GM12878 (cell line): ENCODE measurements at regions not wholly inside any gene's neighbourhood (a gene's known extent, or its start where the extent isn't known, plus 50 kb on each side); places are given as distances from the start of the nearest gene placed in this dataset.

Source experiments
- ATAC-seq: fragments of 200-7000 bp; cut with Tn5 transposase; 3 replicates; pipeline ENCODE4 v1.9.1; 2020; ENCODE audit warnings: mild to moderate bottlenecking, moderate library complexity
- BruUV-seq: library from RNA; stranded (reverse); fragments of 400-500 nt; replicated peaks from 2 replicates; lab custom pipeline; 2021; lab: Mats Ljungman, UMichigan
- CTCF ChIA-PET: fragments of 300-600 bp; sonication (Branson Sonifier 250); formaldehyde crosslinking; extraction: SDS; loops from one replicate; lab custom pipeline; 2021; ENCODE audit warnings: inconsistent platforms; lab: Yijun Ruan, JAX
- POLR2A ChIA-PET: fragments of 350-600 bp; formaldehyde crosslinking; extraction: SDS; loops from one replicate; lab custom pipeline; 2021; ENCODE audit warnings: inconsistent platforms; lab: Charles Lee
- RAD21 ChIA-PET: fragments of 300-600 bp; sonication (Branson Sonifier 250); formaldehyde crosslinking; loops from one replicate; lab custom pipeline; 2023; ENCODE audit warnings: antibody characterized with exemption; ENCODE audit not compliant: unreplicated experiment; lab: Charles Lee
- SMC1A ChIA-PET: fragments of 300-600 bp; sonication (Branson Sonifier 250); formaldehyde crosslinking; loops from one replicate; lab custom pipeline; 2023; ENCODE audit not compliant: unreplicated experiment, uncharacterized antibody; lab: Charles Lee
- DNase-seq: peaks from one replicate; pipeline ENCODE4 v3.0.0-alpha.2; 2011; ENCODE audit warnings: low read depth, low spot score
- FAIRE-seq: peaks from 3 replicates; lab custom pipeline; 2011; peaks lifted over from hg19 to GRCh38; lab: Jason Lieb, UNC
- H2AFZ ChIP-seq: 2 replicates; pipeline ENCODE4 v1.6.0; 2011; ENCODE audit warnings: low read depth, low read length, control low read depth; ENCODE audit not compliant: control insufficient read depth
- H3K27ac ChIP-seq: 2 replicates; pipeline ENCODE4 v1.5.1; 2011; ENCODE audit warnings: control low read depth; ENCODE audit not compliant: control insufficient read depth, insufficient read depth
- H3K27me3 ChIP-seq, 2 experiments: replicated peaks in 1 of 2; 2 replicates each; pipeline versions ENCODE4 v1.6.0 to v1.6.1; 2011; ENCODE audit warnings: low read length in 1 of 2; ENCODE audit not compliant: control insufficient read depth in 2 of 2, insufficient read depth in 2 of 2
- H3K36me3 ChIP-seq, 2 experiments: 2 replicates each; pipeline ENCODE4 v1.5.1; 2011; ENCODE audit warnings: low read length in 1 of 2; ENCODE audit not compliant: control insufficient read depth in 2 of 2, insufficient read depth in 2 of 2
- H3K4me1 ChIP-seq: 2 replicates; pipeline ENCODE4 v1.6.1; 2011; ENCODE audit warnings: mild to moderate bottlenecking, low read length, moderate library complexity, mixed read lengths; ENCODE audit not compliant: control insufficient read depth, insufficient read depth
- H3K4me2 ChIP-seq: 2 replicates; pipeline ENCODE4 v1.6.0; 2011; ENCODE audit warnings: control low read depth; ENCODE audit not compliant: control insufficient read depth, insufficient read depth
- H3K4me3 ChIP-seq: fragments of 200-600 bp; sonication (generic); 2 replicates; pipeline ENCODE4 v1.5.1; 2016
- H3K79me2 ChIP-seq: 2 replicates; pipeline ENCODE4 v1.6.0; 2011; ENCODE audit warnings: low read length; ENCODE audit not compliant: control insufficient read depth, insufficient read depth
- H3K9ac ChIP-seq: 2 replicates; pipeline ENCODE4 v1.8.0; 2011; ENCODE audit warnings: low read length, control low read depth, mixed read lengths; ENCODE audit not compliant: control insufficient read depth, insufficient read depth
- H3K9me3 ChIP-seq: replicated peaks from 3 replicates; pipeline ENCODE4 v1.5.1; 2011; ENCODE audit warnings: mild to moderate bottlenecking, low read length; ENCODE audit not compliant: control insufficient read depth, insufficient read depth
- H4K20me1 ChIP-seq: 2 replicates; pipeline ENCODE4 v1.6.0; 2011; ENCODE audit not compliant: control insufficient read depth, insufficient read depth
- ATF7 ChIP-seq: fragments of 450-650 bp; IDR thresholded peaks from 2 replicates; pipeline ENCODE4 v1.6.1; 2016; ENCODE audit warnings: low read depth, mild to moderate bottlenecking
- BACH1 ChIP-seq: fragments of 450-650 bp; IDR thresholded peaks from 2 replicates; pipeline ENCODE4 v1.6.1; 2017; ENCODE audit warnings: mild to moderate bottlenecking, borderline replicate concordance
- CEBPB ChIP-seq, 2 experiments: fragments of 150-350 bp in 1 of 2; IDR thresholded peaks; 2 replicates each; pipeline ENCODE4 v1.6.1; 2012 to 2014; ENCODE audit warnings: low read depth in 2 of 2, low read length in 2 of 2, borderline replicate concordance in 1 of 2, inconsistent platforms in 1 of 2
- CHD2 ChIP-seq: IDR thresholded peaks from 2 replicates; pipeline ENCODE4 v1.6.1; 2011; ENCODE audit warnings: low read depth, low read length, improper control_type of control experiment, borderline replicate concordance
- CHD4 ChIP-seq: fragments of 200-600 bp; sonication (generic); IDR thresholded peaks from 2 replicates; pipeline ENCODE4 v1.6.1; 2016; ENCODE audit warnings: mild to moderate bottlenecking
- ELK1 ChIP-seq: IDR thresholded peaks from 2 replicates; pipeline ENCODE4 v1.6.1; 2012; ENCODE audit warnings: low read depth, low read length, improper control_type of control experiment
- GABPA ChIP-seq: IDR thresholded peaks from 2 replicates; pipeline ENCODE4 v1.6.1; 2014; ENCODE audit warnings: antibody characterized with exemption, low read depth, mild to moderate bottlenecking, inconsistent platforms
- IKZF1 ChIP-seq: fragments of 450-650 bp; conservative IDR thresholded peaks from 2 replicates; pipeline ENCODE4 v1.6.1; 2017; ENCODE audit warnings: antibody characterized with exemption, mild to moderate bottlenecking
- NBN ChIP-seq: fragments of 450-650 bp; IDR thresholded peaks from 2 replicates; pipeline ENCODE4 v1.6.1; 2016
- RAD51 ChIP-seq: fragments of 450-650 bp; IDR thresholded peaks from 2 replicates; pipeline ENCODE4 v1.6.1; 2016; ENCODE audit warnings: moderate library complexity, mild to moderate bottlenecking, inconsistent platforms
- SP1 ChIP-seq: IDR thresholded peaks from one replicate; pipeline ENCODE4 v1.6.1; 2011; ENCODE audit warnings: low read depth, low read length
- YBX1 ChIP-seq: fragments of 450-650 bp; IDR thresholded peaks from 2 replicates; pipeline ENCODE4 v1.6.1; 2016; ENCODE audit warnings: antibody characterized with exemption
- ZBED1 ChIP-seq: IDR thresholded peaks from 2 replicates; pipeline ENCODE4 v1.6.1; 2016; ENCODE audit warnings: borderline replicate concordance
- WGBS: methylation state at CpG from one replicate; pipeline ENCODE4 v1.1.6; 2016; ENCODE audit warnings: low lambda C conversion rate; ENCODE audit not compliant: insufficient replicate concordance, insufficient coverage; ENCODE audit errors: missing lambda C conversion rate; 5-methylcytosine and 5-hydroxymethylcytosine counted together
- in situ Hi-C: fragments of 300-500 bp; cut with MboI; formaldehyde crosslinking; loops from 9 replicates; pipeline ENCODE4 v1.14.3; 2018; ENCODE audit warnings: mixed read lengths
- intact Hi-C: fragments of 100-400 bp; cut with micrococcal nuclease; formaldehyde crosslinking; loops from one replicate; pipeline ENCODE4 v1.14.2; 2022; ENCODE audit not compliant: unreplicated experiment
- TF ChIP-seq, protein P1 (sequence below): fragments of 450-650 bp; IDR thresholded peaks from 2 replicates; pipeline ENCODE4 v1.6.1; 2018; ENCODE audit warnings: borderline replicate concordance, mild to moderate bottlenecking; ENCODE audit not compliant: partially characterized antibody

- H3K9me3 ChIP-seq, result no peaks in the 10 kb centered on the region
- H3K4me1 ChIP-seq, result no peaks in the 10 kb centered on the region
- ChIA-PET POLR2A (no interaction called here), CTCF (no interaction called here), RAD21 (no interaction called here), SMC1A (no interaction called here)
- H3K4me3 ChIP-seq, result no peak overlapping the region
- TF ChIP-seq CHD4 (no peak), SP1 (no peak), CHD2 (no peak), NBN (no peak), RAD51 (no peak)
- ATAC-seq (no peak), DNase-seq (no peak), FAIRE-seq (no peak)
- WGBS, result 0% methylated on average over 2 of the region's 2 CpGs
- H4K20me1 ChIP-seq, result no peaks in the 10 kb centered on the region
- H3K27ac ChIP-seq, result no peak overlapping the region
- no peaks in the 10 kb centered on the region for H3K27me3 ChIP-seq
- no peak overlapping the region for H3K4me2 ChIP-seq
- no peak overlapping the region for H2AFZ ChIP-seq
- H3K9ac ChIP-seq, result no peak overlapping the region
- no peaks in the 10 kb centered on the region for H3K79me2 ChIP-seq
- intact Hi-C loops (no loop called here), in situ Hi-C loops (no loop called here)
- BruUV-seq, result no TSS peak
- no peaks in the 10 kb centered on the region for H3K36me3 ChIP-seq
Observed at GRCh38 chr11:26244207-26244606, 87.7 kb upstream of the ANO3 start.

GRCh38 chr11:26245046-26245445 lies 86.9 kb upstream of the ANO3 start:
- FAIRE-seq (no peak), DNase-seq (no peak), ATAC-seq (no peak)
- Histone ChIP-seq H3K9me3 (no peaks in the 10 kb centered on the region), H4K20me1 (no peaks in the 10 kb centered on the region), H3K27ac (no peak overlapping the region), H2AFZ (no peak overlapping the region), H3K27me3 (no peaks in the 10 kb centered on the region), H3K4me1 (no peaks in the 10 kb centered on the region), H3K79me2 (no peaks in the 10 kb centered on the region), H3K36me3 (no peaks in the 10 kb centered on the region), H3K9ac (no peak overlapping the region), H3K4me2 (no peak overlapping the region), H3K4me3 (no peak overlapping the region)
- ChIA-PET CTCF (no interaction called here), SMC1A (no interaction called here), POLR2A (no interaction called here), RAD21 (no interaction called here)
- WGBS, result 20% methylated on average over 1 of the region's 1 CpG
- in situ Hi-C loops, result no loop called here
- BruUV-seq, result no TSS peak
- intact Hi-C loops, result no loop called here
- TF ChIP-seq ATF7 (no peak), YBX1 (no peak), ELK1 (no peak), GABPA (no peak), ZBED1 (no peak), CEBPB (IDR thresholded peaks at IDR 0.05; ENCODE audit: borderline replicate concordance in 1 of 2, low read depth in 2 of 2, low read length in 2 of 2) (no peak), IKZF1 (no peak), BACH1 (no peak)
- TF ChIP-seq, protein P1, sequence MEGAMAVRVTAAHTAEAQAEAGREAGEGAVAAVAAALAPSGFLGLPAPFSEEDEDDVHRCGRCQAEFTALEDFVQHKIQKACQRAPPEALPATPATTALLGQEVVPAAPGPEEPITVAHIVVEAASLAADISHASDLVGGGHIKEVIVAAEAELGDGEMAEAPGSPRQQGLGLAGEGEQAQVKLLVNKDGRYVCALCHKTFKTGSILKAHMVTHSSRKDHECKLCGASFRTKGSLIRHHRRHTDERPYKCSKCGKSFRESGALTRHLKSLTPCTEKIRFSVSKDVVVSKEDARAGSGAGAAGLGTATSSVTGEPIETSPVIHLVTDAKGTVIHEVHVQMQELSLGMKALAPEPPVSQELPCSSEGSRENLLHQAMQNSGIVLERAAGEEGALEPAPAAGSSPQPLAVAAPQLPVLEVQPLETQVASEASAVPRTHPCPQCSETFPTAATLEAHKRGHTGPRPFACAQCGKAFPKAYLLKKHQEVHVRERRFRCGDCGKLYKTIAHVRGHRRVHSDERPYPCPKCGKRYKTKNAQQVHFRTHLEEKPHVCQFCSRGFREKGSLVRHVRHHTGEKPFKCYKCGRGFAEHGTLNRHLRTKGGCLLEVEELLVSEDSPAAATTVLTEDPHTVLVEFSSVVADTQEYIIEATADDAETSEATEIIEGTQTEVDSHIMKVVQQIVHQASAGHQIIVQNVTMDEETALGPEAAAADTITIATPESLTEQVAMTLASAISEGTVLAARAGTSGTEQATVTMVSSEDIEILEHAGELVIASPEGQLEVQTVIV, result no peak
